ENCODE measurements at regions not wholly inside any gene's neighbourhood (a gene's known extent, or its start where the extent isn't known, plus 50 kb on each side); places are given as distances from the start of the nearest gene placed in this dataset.

DNA sequence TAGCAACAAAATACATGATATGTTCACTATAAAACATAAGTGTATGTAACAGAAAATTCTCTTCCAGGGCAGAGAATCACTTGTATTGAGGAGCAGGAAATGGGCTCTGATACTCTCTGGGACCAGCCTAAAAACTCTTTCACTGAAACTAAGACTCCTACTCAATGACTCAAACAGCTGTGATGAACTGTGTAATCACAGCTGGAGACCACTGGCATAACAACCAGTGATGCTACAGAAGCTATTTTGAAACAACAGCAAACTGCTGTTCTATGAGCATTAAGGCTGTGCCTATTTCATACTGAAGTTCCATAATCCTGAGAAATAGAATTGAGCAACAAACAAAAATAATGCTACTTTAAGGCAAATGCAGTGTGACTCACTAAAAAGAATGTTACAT, 594.0 kb downstream of the HINT1 start:
- TF ChIP-seq ZNF274 (IDR thresholded peaks at IDR 0.05; ENCODE audit: low read depth, low read length) (no peak), YY1 (IDR thresholded peaks at IDR 0.05; ENCODE audit: insufficient read depth, insufficient read length) (no peak)

Data from NT2/D1 (cell line).